H9 (cell line): ENCODE measurements at regions not wholly inside any gene's neighbourhood (a gene's known extent, or its start where the extent isn't known, plus 50 kb on each side); places are given as distances from the start of the nearest gene placed in this dataset.

Experiments used
- DNase-seq: peaks from one replicate; pipeline ENCODE4 v3.0.0-alpha.2; 2017
- H2AFZ ChIP-seq: one replicate; pipeline ENCODE4 v1.6.1; 2013; ENCODE audit warnings: mild to moderate bottlenecking, low read length, control low read depth, moderate library complexity
- H2AK5ac ChIP-seq: 2 replicates; pipeline ENCODE4 v1.6.1; 2013; ENCODE audit warnings: low read length, control low read depth, mixed read lengths; ENCODE audit not compliant: insufficient read length
- H2BK120ac ChIP-seq: one replicate; pipeline ENCODE4 v1.6.1; 2013; ENCODE audit warnings: low read depth, mild to moderate bottlenecking, low read length, control low read depth, inconsistent platforms; ENCODE audit not compliant: poor library complexity, severe bottlenecking
- H2BK12ac ChIP-seq: 2 replicates; pipeline ENCODE4 v1.6.1; 2013; ENCODE audit warnings: low read length, control low read depth, mixed read lengths, low read depth; ENCODE audit not compliant: insufficient read length
- H2BK15ac ChIP-seq: 2 replicates; pipeline ENCODE4 v1.6.1; 2013; ENCODE audit warnings: low read depth, low read length, control low read depth
- H2BK20ac ChIP-seq: one replicate; pipeline ENCODE4 v1.6.1; 2013; ENCODE audit warnings: low read depth, mild to moderate bottlenecking, low read length, control low read depth, inconsistent platforms; ENCODE audit not compliant: poor library complexity, severe bottlenecking
- H2BK5ac ChIP-seq: 2 replicates; pipeline ENCODE4 v1.6.1; 2013; ENCODE audit warnings: low read length, control low read depth, mixed read lengths; ENCODE audit not compliant: insufficient read length
- H3K14ac ChIP-seq: 2 replicates; pipeline ENCODE4 v1.6.1; 2013; ENCODE audit warnings: low read length, control low read depth; ENCODE audit not compliant: insufficient read depth
- H3K18ac ChIP-seq: 2 replicates; pipeline ENCODE4 v1.6.1; 2013; ENCODE audit warnings: low read depth, mild to moderate bottlenecking, mixed read lengths, low read length, control low read depth; ENCODE audit not compliant: insufficient read length
- H3K23ac ChIP-seq: 2 replicates; pipeline ENCODE4 v1.6.1; 2013; ENCODE audit warnings: low read length, control low read depth, mixed read lengths, low read depth; ENCODE audit not compliant: insufficient read length
- H3K23me2 ChIP-seq: 2 replicates; pipeline ENCODE4 v1.6.1; 2013; ENCODE audit warnings: low read depth, mild to moderate bottlenecking, mixed read lengths, low read length, control low read depth; ENCODE audit not compliant: insufficient read length, poor library complexity, severe bottlenecking
- H3K27ac ChIP-seq: 2 replicates; pipeline ENCODE4 v1.5.1; 2013; ENCODE audit warnings: low read length, control low read depth, mixed read lengths, low read depth; ENCODE audit not compliant: insufficient read length
- H3K27me3 ChIP-seq: 2 replicates; pipeline ENCODE4 v1.6.1; 2013; ENCODE audit warnings: low read length, control low read depth, inconsistent platforms; ENCODE audit not compliant: insufficient read depth
- H3K4ac ChIP-seq: 2 replicates; pipeline ENCODE4 v1.6.1; 2013; ENCODE audit warnings: low read depth, mild to moderate bottlenecking, control low read depth, inconsistent platforms, low read length, moderate library complexity
- H3K4me1 ChIP-seq: 2 replicates; pipeline ENCODE4 v1.6.1; 2013; ENCODE audit warnings: low read length, control low read depth, inconsistent platforms; ENCODE audit not compliant: insufficient read depth
- H3K4me2 ChIP-seq: 2 replicates; pipeline ENCODE4 v1.6.1; 2013; ENCODE audit warnings: low read length, control low read depth, mixed read lengths; ENCODE audit not compliant: insufficient read length, insufficient read depth
- H3K56ac ChIP-seq: 2 replicates; pipeline ENCODE4 v1.6.1; 2013; ENCODE audit warnings: low read depth, mild to moderate bottlenecking, mixed read lengths, low read length, control low read depth; ENCODE audit not compliant: insufficient read length
- H3K79me1 ChIP-seq: 2 replicates; pipeline ENCODE4 v1.6.1; 2013; ENCODE audit warnings: low read depth, mild to moderate bottlenecking, moderate library complexity, low read length, control low read depth, inconsistent platforms; ENCODE audit not compliant: insufficient read depth, poor library complexity, severe bottlenecking
- H3K79me2 ChIP-seq: 2 replicates; pipeline ENCODE4 v1.6.1; 2013; ENCODE audit warnings: low read length, control low read depth, inconsistent platforms; ENCODE audit not compliant: insufficient read depth
- H3K9ac ChIP-seq: 2 replicates; pipeline ENCODE4 v1.6.1; 2013; ENCODE audit warnings: low read length, control low read depth, mixed read lengths; ENCODE audit not compliant: insufficient read length; ENCODE audit errors: extremely low read depth
- H3K9me3 ChIP-seq: one replicate; pipeline ENCODE4 v1.6.1; 2013; ENCODE audit warnings: low read depth, low read length, inconsistent platforms; ENCODE audit not compliant: control insufficient read depth
- H3T11ph ChIP-seq: one replicate; pipeline ENCODE4 v1.6.1; 2013; ENCODE audit warnings: mild to moderate bottlenecking, low read length, control low read depth, inconsistent platforms
- H4K20me1 ChIP-seq: one replicate; pipeline ENCODE4 v1.6.1; 2013; ENCODE audit not compliant: control insufficient read depth, insufficient read length, insufficient read depth
- H4K5ac ChIP-seq: 2 replicates; pipeline ENCODE4 v1.6.1; 2013; ENCODE audit warnings: low read depth, mild to moderate bottlenecking, mixed read lengths, low read length, control low read depth; ENCODE audit not compliant: insufficient read length
- H4K8ac ChIP-seq: replicated peaks from 2 replicates; pipeline ENCODE4 v1.6.1; 2013; ENCODE audit warnings: low read length, control low read depth, mixed read lengths, low read depth; ENCODE audit not compliant: insufficient read length
- H4K91ac ChIP-seq: 2 replicates; pipeline ENCODE4 v1.6.1; 2013; ENCODE audit warnings: low read depth, mild to moderate bottlenecking, moderate library complexity, mixed read lengths, low read length, control low read depth; ENCODE audit not compliant: insufficient read length
- H3K27ac Mint-ChIP-seq, 3 experiments: 2 replicates in 2 of 3; 3 replicates in 1 of 3; pipeline ENCODE4 v1.8.0; 2020 to 2021; ENCODE audit warnings: mixed read lengths in 3 of 3, mild to moderate bottlenecking in 1 of 3, moderate library complexity in 1 of 3
- H3K27me3 Mint-ChIP-seq: 2 replicates; pipeline ENCODE4 v1.8.0; 2021; ENCODE audit warnings: low read depth, mild to moderate bottlenecking, moderate library complexity, mixed read lengths
- H3K36me3 Mint-ChIP-seq, 3 experiments: 2 replicates in 2 of 3; 3 replicates in 1 of 3; pipeline ENCODE4 v1.8.0; 2020 to 2021; ENCODE audit warnings: low read depth in 3 of 3, mixed read lengths in 3 of 3; ENCODE audit not compliant: insufficient read depth in 1 of 3
- H3K4me1 Mint-ChIP-seq, 2 experiments: 2 replicates each; pipeline ENCODE4 v1.8.0; 2020; ENCODE audit warnings: mixed read lengths in 2 of 2
- H3K4me3 Mint-ChIP-seq, 2 experiments: 2 replicates in 1 of 2; 3 replicates in 1 of 2; pipeline ENCODE4 v1.8.0; 2020 to 2021; ENCODE audit warnings: mild to moderate bottlenecking in 2 of 2, mixed read lengths in 2 of 2, moderate library complexity in 1 of 2
- H3K9me3 Mint-ChIP-seq, 2 experiments: 2 replicates in 1 of 2; 3 replicates in 1 of 2; pipeline ENCODE4 v1.8.0; 2020; ENCODE audit warnings: mild to moderate bottlenecking in 2 of 2, mixed read lengths in 2 of 2, moderate library complexity in 1 of 2
- TF ChIP-seq, protein P1 (sequence below): fragments of 200-600 bp; sonication (generic); conservative IDR thresholded peaks from 3 replicates; pipeline ENCODE4 v1.8.0; 2021; ENCODE audit warnings: antibody characterized with exemption, mild to moderate bottlenecking

DNA sequence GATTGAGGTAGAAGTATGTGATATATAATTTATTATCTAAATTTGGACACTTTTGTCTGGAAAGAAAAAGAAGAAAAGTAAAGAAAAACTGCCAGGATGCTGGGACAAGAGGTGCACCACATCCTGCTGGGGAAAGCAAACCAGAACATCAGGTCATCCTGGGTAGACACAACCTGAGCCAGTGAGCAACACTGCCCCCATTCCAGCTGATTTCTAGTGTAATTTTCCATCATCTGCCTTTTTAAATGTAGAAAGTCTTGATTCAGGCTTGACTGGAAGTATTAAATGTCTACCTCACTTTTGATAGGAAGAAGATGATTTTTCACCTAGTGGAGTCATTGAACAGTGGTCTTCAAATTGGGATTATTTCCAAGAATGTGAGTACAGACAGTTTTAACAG lies 1164.5 kb upstream of the CITED2 start:
- Histone ChIP-seq H3K9me3 (no peaks in the 10 kb centered on the region), H2AFZ (no peak overlapping the region), H3K4ac (no peak overlapping the region), H3K9ac (no peak overlapping the region), H3K27ac (no peak overlapping the region), H3K14ac (no peak overlapping the region), H2BK120ac (no peak overlapping the region), H3K23ac (no peak overlapping the region), H2BK15ac (no peak overlapping the region), H4K5ac (no peak overlapping the region), H3T11ph (no peak overlapping the region), H4K20me1 (no peaks in the 10 kb centered on the region), H2BK5ac (no peak overlapping the region), H2AK5ac (no peak overlapping the region), H3K4me2 (no peak overlapping the region), H3K27me3 (no peaks in the 10 kb centered on the region), H3K4me1 (no peaks in the 10 kb centered on the region; the same call in 1 of the 2 replicates), H3K18ac (no peak overlapping the region), H2BK20ac (no peak overlapping the region), H3K23me2 (no peaks in the 10 kb centered on the region), H2BK12ac (no peak overlapping the region), H3K79me1 (no peaks in the 10 kb centered on the region), H3K56ac (no peak overlapping the region), H3K79me2 (no peaks in the 10 kb centered on the region), H4K91ac (no peak overlapping the region), H4K8ac (no peak overlapping the region)
- no peak overlapping the region for H3K4me3 Mint-ChIP-seq
- H3K27me3 Mint-ChIP-seq: no peaks in the 10 kb centered on the region
- TF ChIP-seq, protein P1, sequence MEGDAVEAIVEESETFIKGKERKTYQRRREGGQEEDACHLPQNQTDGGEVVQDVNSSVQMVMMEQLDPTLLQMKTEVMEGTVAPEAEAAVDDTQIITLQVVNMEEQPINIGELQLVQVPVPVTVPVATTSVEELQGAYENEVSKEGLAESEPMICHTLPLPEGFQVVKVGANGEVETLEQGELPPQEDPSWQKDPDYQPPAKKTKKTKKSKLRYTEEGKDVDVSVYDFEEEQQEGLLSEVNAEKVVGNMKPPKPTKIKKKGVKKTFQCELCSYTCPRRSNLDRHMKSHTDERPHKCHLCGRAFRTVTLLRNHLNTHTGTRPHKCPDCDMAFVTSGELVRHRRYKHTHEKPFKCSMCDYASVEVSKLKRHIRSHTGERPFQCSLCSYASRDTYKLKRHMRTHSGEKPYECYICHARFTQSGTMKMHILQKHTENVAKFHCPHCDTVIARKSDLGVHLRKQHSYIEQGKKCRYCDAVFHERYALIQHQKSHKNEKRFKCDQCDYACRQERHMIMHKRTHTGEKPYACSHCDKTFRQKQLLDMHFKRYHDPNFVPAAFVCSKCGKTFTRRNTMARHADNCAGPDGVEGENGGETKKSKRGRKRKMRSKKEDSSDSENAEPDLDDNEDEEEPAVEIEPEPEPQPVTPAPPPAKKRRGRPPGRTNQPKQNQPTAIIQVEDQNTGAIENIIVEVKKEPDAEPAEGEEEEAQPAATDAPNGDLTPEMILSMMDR: no peak
- DNase-seq: no peak
- H3K36me3 Mint-ChIP-seq: peaks cover 6 to 17% (median 10%) of the 10 kb centered on the region in 3 experiments
- no peak overlapping the region; a peak in 2 of 7 replicates for H3K27ac Mint-ChIP-seq
- peaks cover 18 to 19% of the 10 kb centered on the region in 2 experiments for H3K4me1 Mint-ChIP-seq
- H3K9me3 Mint-ChIP-seq: peaks cover 15 to 17% of the 10 kb centered on the region in 2 experiments
